Endothelial cell of umbilical vein (primary cell): ENCODE measurements at regions not wholly inside any gene's neighbourhood (a gene's known extent, or its start where the extent isn't known, plus 50 kb on each side); places are given as distances from the start of the nearest gene placed in this dataset.
A peak's percentile ranks its signal among the peaks of the same experiment; 100 is the strongest.

ENCODE experiments used
- BruUV-seq: library from RNA; stranded (reverse); fragments of 400-500 nt; replicated peaks from 2 replicates; lab custom pipeline; 2021; lab: Mats Ljungman, UMichigan
- CTCF ChIA-PET: fragments of 300-600, 350-600 bp; sonication (Branson Sonifier 250); formaldehyde crosslinking; loops from one replicate; lab custom pipeline; 2021; ENCODE audit warnings: antibody characterized with exemption, inconsistent platforms; lab: Charles Lee
- POLR2A ChIA-PET: fragments of 300-600, 350-600 bp; sonication (Branson Sonifier 250); formaldehyde crosslinking; loops from one replicate; lab custom pipeline; 2021; ENCODE audit warnings: antibody characterized with exemption, inconsistent platforms; lab: Charles Lee
- DNase-seq: peaks from one replicate; pipeline ENCODE4 v3.0.0-alpha.2; 2011; ENCODE audit warnings: low read depth, low spot score
- FAIRE-seq: peaks from 2 replicates; lab custom pipeline; 2011; peaks lifted over from hg19 to GRCh38; lab: Jason Lieb, UNC
- H2AFZ ChIP-seq: 2 replicates; pipeline ENCODE4 v1.6.0; 2012; ENCODE audit warnings: low read depth, low read length, control low read depth, inconsistent platforms
- H3K27ac ChIP-seq: 2 replicates; pipeline ENCODE4 v1.5.1; 2011; ENCODE audit warnings: low read depth, mild to moderate bottlenecking, control low read depth, low read length, moderate library complexity; ENCODE audit not compliant: insufficient read depth
- H3K27me3 ChIP-seq, 2 experiments: 2 replicates each; pipeline versions ENCODE4 v1.6.0 to v1.6.1; 2011; ENCODE audit warnings: low read length in 2 of 2, mixed read lengths in 1 of 2; ENCODE audit not compliant: control insufficient read depth in 2 of 2, insufficient read depth in 2 of 2
- H3K36me3 ChIP-seq, 2 experiments: 2 replicates in 1 of 2; 3 replicates in 1 of 2; pipeline ENCODE4 v1.5.1; 2011; ENCODE audit warnings: low read length in 2 of 2, mild to moderate bottlenecking in 1 of 2, moderate library complexity in 1 of 2; ENCODE audit not compliant: control insufficient read depth in 2 of 2, insufficient read depth in 2 of 2; ENCODE audit errors: extremely low read depth in 1 of 2
- H3K4me1 ChIP-seq: 3 replicates; pipeline ENCODE4 v1.5.1; 2011; ENCODE audit warnings: mild to moderate bottlenecking, low read length; ENCODE audit not compliant: control insufficient read depth, insufficient read depth; ENCODE audit errors: extremely low read depth
- H3K4me2 ChIP-seq: 2 replicates; pipeline ENCODE4 v1.6.1; 2011; ENCODE audit warnings: low read length, control low read depth, mixed read lengths; ENCODE audit not compliant: insufficient read depth
- H3K4me3 ChIP-seq, 3 experiments: fragments of 200-600 bp in 1 of 3; sonication (generic), shearing (Covaris generic) in 1 of 3; replicated peaks in 1 of 3; 2 replicates each; pipeline ENCODE4 v1.5.1; 2011 to 2016; ENCODE audit warnings: control low read depth in 3 of 3, low read length in 3 of 3, mild to moderate bottlenecking in 2 of 3, inconsistent platforms in 1 of 3, low read depth in 1 of 3, moderate library complexity in 1 of 3; ENCODE audit not compliant: insufficient read depth in 1 of 3
- H3K79me2 ChIP-seq: 2 replicates; pipeline ENCODE4 v1.6.0; 2012; ENCODE audit warnings: low read length, inconsistent platforms; ENCODE audit not compliant: control insufficient read depth, insufficient read depth
- H3K9ac ChIP-seq: replicated peaks from 2 replicates; pipeline ENCODE3; 2011; ENCODE audit warnings: low read length, control low read depth; ENCODE audit not compliant: insufficient read depth; ENCODE audit errors: extremely low read depth
- H3K9me1 ChIP-seq: replicated peaks from 3 replicates; pipeline ENCODE4 v1.6.0; 2011; ENCODE audit warnings: mild to moderate bottlenecking, low read length; ENCODE audit not compliant: control insufficient read depth, insufficient read depth; ENCODE audit errors: extremely low read depth
- H3K9me3 ChIP-seq: replicated peaks from 2 replicates; pipeline ENCODE4 v1.5.1; 2012; ENCODE audit warnings: low read length, inconsistent platforms; ENCODE audit not compliant: control insufficient read depth, insufficient read depth
- H4K20me1 ChIP-seq: replicated peaks from 2 replicates; pipeline ENCODE3; 2011; ENCODE audit warnings: mild to moderate bottlenecking, low read length; ENCODE audit not compliant: control insufficient read depth, insufficient read depth; ENCODE audit errors: extremely low read depth
- FOS ChIP-seq: IDR thresholded peaks from 2 replicates; pipeline ENCODE4 v1.6.1; 2011; ENCODE audit warnings: mild to moderate bottlenecking, low read length, moderate library complexity, borderline replicate concordance; ENCODE audit not compliant: insufficient read depth
- JUN ChIP-seq: IDR thresholded peaks from 2 replicates; pipeline ENCODE4 v1.6.1; 2011; ENCODE audit warnings: borderline replicate concordance, low read depth; ENCODE audit not compliant: insufficient read length, insufficient read depth
- MAX ChIP-seq: IDR thresholded peaks from 2 replicates; pipeline ENCODE4 v1.6.1; 2011; ENCODE audit not compliant: insufficient read depth, insufficient read length
- POLR2A ChIP-seq: IDR thresholded peaks from 2 replicates; pipeline ENCODE4 v1.6.1; 2012; ENCODE audit warnings: low read depth, mild to moderate bottlenecking, control low read depth, low read length
- POLR2AphosphoS5 ChIP-seq: IDR thresholded peaks from 2 replicates; pipeline ENCODE4 v1.6.1; 2012; ENCODE audit warnings: low read depth, mild to moderate bottlenecking, control low read depth, low read length, moderate library complexity; ENCODE audit not compliant: insufficient read depth
- dilution Hi-C: fragments of 300-500 bp; cut with MboI; formaldehyde crosslinking; loops from one replicate; pipeline ENCODE4 v1.15.0; 2019; ENCODE audit warnings: low sequenced_read_pairs; ENCODE audit not compliant: extremely low pct_ligation_motif_present
- intact Hi-C: fragments of 100-400 bp; cut with micrococcal nuclease; formaldehyde crosslinking; loops from one replicate; pipeline ENCODE4 v1.10.0; 2022

DNA sequence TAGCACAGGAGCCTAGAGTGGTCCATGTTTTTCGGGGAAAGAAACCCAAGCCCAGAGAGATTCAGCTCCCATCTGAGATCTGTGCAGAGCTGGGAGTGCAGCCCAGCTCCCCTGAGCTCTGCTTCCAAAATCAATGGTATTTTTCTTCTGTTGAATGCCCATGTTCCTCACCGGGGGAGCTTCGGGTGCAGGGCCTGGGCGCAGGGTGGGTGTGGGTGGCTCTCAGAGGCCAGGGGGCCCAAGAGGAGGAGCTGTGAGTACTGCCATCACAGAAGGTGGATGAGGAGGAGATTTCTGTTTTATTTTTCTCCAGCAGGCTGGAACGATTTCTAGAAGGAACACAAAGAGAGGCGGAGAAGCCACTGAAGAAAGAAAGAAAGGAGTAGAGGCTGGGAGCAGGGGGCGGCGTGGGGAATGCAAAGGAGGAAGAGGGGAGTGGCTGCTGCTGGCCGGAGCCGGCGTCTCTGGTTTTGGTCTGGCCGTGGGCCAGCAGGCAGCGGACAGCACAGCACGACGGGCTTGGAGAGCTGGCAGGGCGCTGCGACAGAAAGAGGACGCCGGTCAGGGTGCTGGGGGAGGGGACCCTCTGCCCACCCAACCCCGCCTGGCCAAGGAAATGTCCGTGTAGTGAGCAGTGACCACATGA lies 76.2 kb upstream of the KSR1 start:
- ChIA-PET POLR2A (no interaction called here), CTCF (interaction anchor here (0.8 to 5.8 kb wide), 12 partner anchors 16 to 221 kb away, joined by 3 to 43 read pairs (median 4); partner anchors contain the start of gene KSR1)
- dilution Hi-C loops: no loop called here
- Histone ChIP-seq H3K4me2 (peak overlapping the region; percentile 31), H4K20me1 (no peaks in the 10 kb centered on the region), H2AFZ (peak overlapping the region; percentile 70), H3K4me1 (peaks cover 41% of the 10 kb centered on the region), H3K9me1 (no peaks in the 10 kb centered on the region), H3K9ac (peak overlapping the region; percentile 53), H3K27ac (peak overlapping the region; percentile 77), H3K4me3 (no peak overlapping the region), H3K27me3 (no peaks in the 10 kb centered on the region), H3K36me3 (no peaks in the 10 kb centered on the region), H3K9me3 (no peaks in the 10 kb centered on the region), H3K79me2 (no peaks in the 10 kb centered on the region)
- intact Hi-C loops: loop anchor here (1.0 to 2.0 kb wide), 3 partner anchors 26 to 143 kb away; no protein-coding TSS in a partner anchor
- TSS peak; percentile 49 for BruUV-seq
- FAIRE-seq (peak; percentile 59), DNase-seq (peak; percentile 73)
- peak; percentile 11 for TF ChIP-seq MAX
- peak; percentile 65 for TF ChIP-seq POLR2AphosphoS5
- TF ChIP-seq FOS: no peak
- no peak for TF ChIP-seq POLR2A

DNA sequence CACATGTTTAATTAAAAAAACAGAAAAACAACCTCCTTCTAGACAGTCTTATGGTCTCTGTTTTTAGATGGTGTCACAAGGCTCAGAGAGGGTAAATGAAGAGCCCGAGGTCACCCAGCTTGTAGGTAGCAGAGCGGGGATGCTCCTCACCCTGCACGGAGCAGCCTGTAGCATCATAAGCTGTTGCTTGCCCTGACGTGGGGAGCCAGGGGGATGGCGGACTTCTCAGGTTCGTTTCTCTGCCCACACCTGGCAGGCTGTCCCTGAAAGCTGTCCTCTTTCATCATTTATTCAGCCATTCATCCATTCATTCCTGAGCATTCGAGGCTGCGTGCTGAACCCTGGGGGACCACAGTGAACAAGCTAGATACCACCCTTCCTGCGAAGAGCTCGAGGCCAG lies 75.7 kb upstream of the KSR1 start:
- intact Hi-C loops: loop anchor here (1.0 to 2.0 kb wide), 3 partner anchors 26 to 144 kb away; no protein-coding TSS in a partner anchor
- H4K20me1 ChIP-seq: no peaks in the 10 kb centered on the region
- no peak for DNase-seq
- H3K4me2 ChIP-seq: peak overlapping the region; percentile 31
- TF ChIP-seq FOS (no peak), POLR2AphosphoS5 (peak; percentile 1), JUN (no peak), MAX (no peak), POLR2A (no peak)
- no peaks in the 10 kb centered on the region for H3K36me3 ChIP-seq
- H3K9me1 ChIP-seq: no peaks in the 10 kb centered on the region
- H3K27me3 ChIP-seq: no peaks in the 10 kb centered on the region
- H3K79me2 ChIP-seq: no peaks in the 10 kb centered on the region
- H3K27ac ChIP-seq: peak overlapping the region; percentile 77
- dilution Hi-C loops: no loop called here
- BruUV-seq: no TSS peak
- CTCF ChIA-PET: interaction anchor here (0.8 to 5.8 kb wide), 11 partner anchors 17 to 220 kb away, joined by 3 to 43 read pairs (median 4); partner anchors contain the start of gene KSR1
- H3K9me3 ChIP-seq: no peaks in the 10 kb centered on the region
- H3K9ac ChIP-seq: peak overlapping the region; percentile 53
- no peak for FAIRE-seq
- POLR2A ChIA-PET: no interaction called here
- H3K4me3 ChIP-seq: no peak overlapping the region
- peaks cover 45% of the 10 kb centered on the region for H3K4me1 ChIP-seq
- peak overlapping the region; percentile 70 for H2AFZ ChIP-seq
